ENCODE measurements at regions not wholly inside any gene's neighbourhood (a gene's known extent, or its start where the extent isn't known, plus 50 kb on each side); places are given as distances from the start of the nearest gene placed in this dataset.

GRCh38 chr18:78816916-78817315 lies 162.7 kb upstream of the SALL3 start:
- no peak for TF ChIP-seq ISL1 (CRISPR knock-in tag; IDR thresholded peaks at IDR 0.05)
- TF ChIP-seq ZNF8 (CRISPR knock-in tag; IDR thresholded peaks at IDR 0.05) = no peak
- no peak for TF ChIP-seq PATZ1 (CRISPR knock-in tag; IDR thresholded peaks at IDR 0.05; ENCODE audit: borderline replicate concordance)
- no peak for TF ChIP-seq ZFP30 (CRISPR knock-in tag; IDR thresholded peaks at IDR 0.05)
- TF ChIP-seq CREB5 (CRISPR knock-in tag; IDR thresholded peaks at IDR 0.05; ENCODE audit: low read depth) = no peak
- no peak for TF ChIP-seq ZFP3 (CRISPR knock-in tag; IDR thresholded peaks at IDR 0.05)
- no peak for TF ChIP-seq BACH2 (CRISPR knock-in tag; IDR thresholded peaks at IDR 0.05; ENCODE audit: borderline replicate concordance)
